Stomach (tissue), 4 donors: ENCODE measurements at regions not wholly inside any gene's neighbourhood (a gene's known extent, or its start where the extent isn't known, plus 50 kb on each side); places are given as distances from the start of the nearest gene placed in this dataset.

Experiments used
- CTCF ChIP-seq, 7 experiments: fragments of 450-650 bp in 4 of 7; fragments of 200-600 bp in 3 of 7; sonication (generic) in 3 of 7; IDR thresholded peaks; one replicate each; pipeline ENCODE4 v1.5.1; 2016 to 2019; ENCODE audit warnings: antibody characterized with exemption in 7 of 7, control low read depth in 2 of 7, mild to moderate bottlenecking in 1 of 7
- POLR2A ChIP-seq, 4 donors: fragments of 450-650 bp; IDR thresholded peaks; one replicate each; pipeline ENCODE4 v1.6.1; 2016; ENCODE audit warnings: antibody characterized with exemption in 4 of 4, control low read depth in 2 of 4, mild to moderate bottlenecking in 1 of 4, moderate library complexity in 1 of 4
- POLR2AphosphoS5 ChIP-seq, 3 donors: sonication (generic); formaldehyde crosslinking; IDR thresholded peaks; one replicate each; pipeline ENCODE4 v1.6.1; 2016; ENCODE audit warnings: antibody characterized with exemption in 3 of 3

GRCh38 chr3:35986161-35986560 lies 346.8 kb downstream of the ARPP21 start:
- TF ChIP-seq CTCF (IDR thresholded peaks at IDR 0.05) (no peak), POLR2A (IDR thresholded peaks at IDR 0.05) (no peak), POLR2AphosphoS5 (IDR thresholded peaks at IDR 0.05) (no peak)
